HUES64 (cell line): ENCODE measurements at regions not wholly inside any gene's neighbourhood (a gene's known extent, or its start where the extent isn't known, plus 50 kb on each side); places are given as distances from the start of the nearest gene placed in this dataset.
A peak's percentile ranks its signal among the peaks of the same experiment; 100 is the strongest.
"Not testable (repeated sequence)": the region's sequence is repeated elsewhere in the genome, so short reads cannot be mapped to it uniquely, and the experiment has no call there.

Experiments used
- H3K27ac ChIP-seq: 2 replicates; pipeline ENCODE4 v1.7.0; 2013; ENCODE audit warnings: low read depth, low read length, inconsistent platforms
- H3K27me3 ChIP-seq: 2 replicates; pipeline ENCODE4 v1.6.1; 2013; ENCODE audit warnings: mild to moderate bottlenecking, low read length; ENCODE audit not compliant: insufficient read depth
- H3K36me3 ChIP-seq: 2 replicates; pipeline ENCODE4 v1.6.1; 2013; ENCODE audit warnings: mild to moderate bottlenecking, low read length; ENCODE audit not compliant: insufficient read depth
- H3K4me1 ChIP-seq: 2 replicates; pipeline ENCODE4 v1.6.1; 2013; ENCODE audit warnings: mild to moderate bottlenecking, low read length, moderate library complexity; ENCODE audit not compliant: insufficient read depth
- H3K4me3 ChIP-seq: 2 replicates; pipeline ENCODE4 v1.5.1; 2013; ENCODE audit warnings: mild to moderate bottlenecking, low read length, moderate library complexity
- H3K9ac ChIP-seq: 2 replicates; pipeline ENCODE4 v1.6.1; 2013; ENCODE audit warnings: mild to moderate bottlenecking, low read depth, low read length
- H3K9me3 ChIP-seq: 2 replicates; pipeline ENCODE4 v1.6.1; 2013; ENCODE audit warnings: low read depth, low read length; ENCODE audit not compliant: insufficient read depth
- WGBS: fragments of 150-250, 120-280 bp; methylation state at CpG from one replicate; pipeline ENCODE4 v1.1.7; 2013; ENCODE audit warnings: missing lambda C conversion rate; 5-methylcytosine and 5-hydroxymethylcytosine counted together

DNA sequence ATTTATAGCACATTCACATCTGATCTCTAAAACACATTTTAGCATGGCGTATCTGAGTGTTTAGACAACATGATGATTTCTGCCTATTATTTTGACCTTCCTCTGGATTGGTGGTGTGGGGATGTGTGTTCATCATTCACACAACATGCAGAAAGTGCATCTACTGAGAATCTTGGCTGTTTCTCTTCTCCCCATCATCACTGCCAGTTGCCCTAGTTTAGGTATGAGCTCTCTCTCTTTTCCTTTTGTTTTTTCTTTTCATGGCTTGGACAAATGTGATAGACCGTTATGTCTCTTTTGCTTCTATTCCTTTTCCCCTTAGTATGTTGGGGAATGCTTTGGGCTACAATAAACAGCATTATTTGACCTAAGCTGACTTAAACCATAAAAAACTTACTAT, 239.2 kb upstream of the FZD8 start:
- Histone ChIP-seq H3K9ac (no peak overlapping the region), H3K9me3 (no peaks in the 10 kb centered on the region), H3K27ac (no peak overlapping the region), H3K36me3 (no peaks in the 10 kb centered on the region), H3K4me3 (no peak overlapping the region), H3K4me1 (peaks cover 7% of the 10 kb centered on the region; the same call in 1 of the 2 replicates), H3K27me3 (no peaks in the 10 kb centered on the region)
- 100% methylated on average over 2 of the region's 2 CpGs for WGBS

DNA sequence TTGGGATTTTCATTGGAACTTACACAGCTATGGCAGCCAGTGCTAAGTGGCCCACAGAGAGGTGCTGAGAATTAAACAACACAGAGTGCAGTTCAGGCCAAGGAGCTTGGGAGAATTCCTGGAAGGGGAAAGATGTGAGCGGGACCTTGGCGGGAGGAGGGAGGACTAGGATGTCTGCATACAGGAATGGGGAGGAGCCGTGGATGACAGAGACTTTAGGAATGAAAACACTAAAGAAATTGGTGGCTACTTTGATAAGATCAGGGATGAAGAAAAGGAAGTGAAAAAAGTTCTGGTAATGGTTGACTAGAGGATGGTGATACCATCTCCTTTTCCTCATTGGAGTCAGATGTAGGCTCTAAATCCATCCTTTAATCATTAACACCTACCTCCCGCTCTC, 234.2 kb upstream of the FZD8 start:
- H3K36me3 ChIP-seq = no peaks in the 10 kb centered on the region
- H3K9ac ChIP-seq = no peak overlapping the region
- 56% methylated on average over 4 of the region's 4 CpGs for WGBS
- peaks cover 4% of the 10 kb centered on the region; the same call in 1 of the 2 replicates for H3K27me3 ChIP-seq
- no peak overlapping the region; the same call in 1 of the 2 replicates for H3K27ac ChIP-seq
- peaks cover 31% of the 10 kb centered on the region for H3K4me1 ChIP-seq
- no peak overlapping the region for H3K4me3 ChIP-seq
- H3K9me3 ChIP-seq = no peaks in the 10 kb centered on the region

- peak overlapping the region; percentile 64; the same call in 1 of the 2 replicates for H3K27ac ChIP-seq
- peaks cover 4% of the 10 kb centered on the region; the same call in 1 of the 2 replicates for H3K27me3 ChIP-seq
- no peak overlapping the region for H3K4me3 ChIP-seq
- H3K9me3 ChIP-seq = no peaks in the 10 kb centered on the region
- H3K4me1 ChIP-seq = peaks cover 31% of the 10 kb centered on the region
- no peak overlapping the region for H3K9ac ChIP-seq
- 29% methylated on average over 10 of the region's 10 CpGs for WGBS
- H3K36me3 ChIP-seq = no peaks in the 10 kb centered on the region
These were observed 233.1 kb upstream of the FZD8 start for GRCh38 chr10:35875016-35875676.

DNA sequence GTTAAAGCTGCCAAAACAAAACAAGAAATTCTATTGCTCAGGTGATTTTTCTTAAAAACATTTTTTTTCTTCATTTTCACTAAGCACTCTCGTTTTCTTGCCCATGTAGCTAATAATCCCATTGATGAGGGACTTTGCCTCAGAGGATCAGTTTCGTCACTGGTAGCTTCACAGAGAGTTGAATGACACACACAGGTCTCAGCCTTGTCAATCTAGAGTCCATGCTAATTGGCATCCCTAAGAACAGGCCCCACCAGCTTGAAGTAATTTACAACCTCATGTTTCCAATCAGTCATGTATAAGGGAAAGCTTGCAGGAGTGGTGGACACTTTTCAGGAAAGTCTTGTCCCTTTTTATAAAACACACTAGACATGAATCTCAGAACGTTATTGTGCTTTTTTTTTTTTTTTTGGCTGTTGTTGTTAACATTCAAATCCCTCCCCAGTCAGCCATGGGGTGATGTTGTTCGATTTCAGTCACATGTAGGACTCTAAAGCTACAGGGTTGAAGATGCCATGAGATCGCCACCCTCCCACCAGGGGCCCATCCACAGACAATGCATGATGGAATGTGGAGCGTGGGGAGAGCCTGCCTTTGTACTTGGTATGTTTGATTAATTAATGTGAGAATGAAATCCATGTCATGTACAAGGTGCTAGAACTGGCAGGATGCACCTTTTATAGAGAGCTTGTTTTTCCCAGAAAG, 232.4 kb upstream of the FZD8 start:
- no peaks in the 10 kb centered on the region for H3K9me3 ChIP-seq
- WGBS = 75% methylated on average over 5 of the region's 6 CpGs
- no peaks in the 10 kb centered on the region for H3K36me3 ChIP-seq
- peaks cover 31% of the 10 kb centered on the region for H3K4me1 ChIP-seq
- peaks cover 4% of the 10 kb centered on the region; the same call in 1 of the 2 replicates for H3K27me3 ChIP-seq
- no peak overlapping the region for H3K4me3 ChIP-seq
- H3K27ac ChIP-seq = peak overlapping the region; percentile 64; the same call in 1 of the 2 replicates
- no peak overlapping the region for H3K9ac ChIP-seq

- WGBS = 83% methylated on average over 6 of the region's 6 CpGs
- no peak overlapping the region for H3K9ac ChIP-seq
- no peaks in the 10 kb centered on the region for H3K36me3 ChIP-seq
- no peak overlapping the region for H3K4me3 ChIP-seq
- peaks cover 31% of the 10 kb centered on the region for H3K4me1 ChIP-seq
- no peaks in the 10 kb centered on the region for H3K9me3 ChIP-seq
- H3K27ac ChIP-seq = no peak overlapping the region
- H3K27me3 ChIP-seq = peaks cover 4% of the 10 kb centered on the region; the same call in 1 of the 2 replicates
These were observed 230.6 kb upstream of the FZD8 start for GRCh38 chr10:35872671-35873070.

DNA sequence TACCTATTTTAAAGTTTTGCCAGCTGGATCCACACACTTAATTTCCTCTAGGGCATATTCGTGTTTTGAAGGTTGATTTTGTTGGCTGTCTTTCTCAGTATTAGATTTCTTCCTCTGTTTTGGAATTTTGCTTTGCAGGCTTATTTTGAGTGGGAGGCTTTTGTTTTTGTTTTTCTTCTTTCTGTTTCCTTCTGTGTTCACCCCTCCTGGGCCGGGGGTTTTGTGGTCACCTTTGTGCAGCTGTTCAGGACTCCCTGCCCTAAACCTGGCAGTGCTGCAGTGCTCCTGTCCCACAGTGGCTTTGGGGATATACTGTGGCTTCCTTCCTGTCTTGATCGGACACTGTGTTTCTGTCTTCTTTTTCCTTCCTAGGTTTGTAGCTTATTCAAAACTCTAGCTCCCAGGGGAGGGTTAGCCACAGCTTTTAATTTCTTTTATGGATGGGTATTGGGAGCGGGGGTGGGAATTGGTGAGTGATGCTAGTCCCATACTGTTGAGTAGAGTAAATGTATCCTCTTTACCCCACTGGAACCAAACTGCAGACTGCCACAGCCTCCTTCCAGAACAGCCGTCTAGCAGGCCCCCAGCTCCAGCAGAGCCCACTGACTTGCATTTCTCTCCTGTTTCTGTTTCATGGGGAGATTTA, 228.7 kb upstream of the FZD8 start:
- Histone ChIP-seq H3K4me3 (no peak overlapping the region), H3K9me3 (no peaks in the 10 kb centered on the region), H3K9ac (no peak overlapping the region), H3K27me3 (peaks cover 4% of the 10 kb centered on the region; the same call in 1 of the 2 replicates), H3K4me1 (peaks cover 26% of the 10 kb centered on the region), H3K36me3 (no peaks in the 10 kb centered on the region), H3K27ac (no peak overlapping the region)
- WGBS = 84% methylated on average over 4 of the region's 5 CpGs

GRCh38 chr10:35858676-35859283, 216.7 kb upstream of the FZD8 start:
- not testable (repeated sequence) for H3K36me3 ChIP-seq, H3K4me1 ChIP-seq, H3K27ac ChIP-seq, H3K27me3 ChIP-seq, H3K9me3 ChIP-seq
- Histone ChIP-seq H3K9ac (peak overlapping the region; percentile 63; the same call in 1 of the 2 replicates), H3K4me3 (peak overlapping the region; percentile 55)
- WGBS = 17% methylated on average over 21 of the region's 25 CpGs

DNA sequence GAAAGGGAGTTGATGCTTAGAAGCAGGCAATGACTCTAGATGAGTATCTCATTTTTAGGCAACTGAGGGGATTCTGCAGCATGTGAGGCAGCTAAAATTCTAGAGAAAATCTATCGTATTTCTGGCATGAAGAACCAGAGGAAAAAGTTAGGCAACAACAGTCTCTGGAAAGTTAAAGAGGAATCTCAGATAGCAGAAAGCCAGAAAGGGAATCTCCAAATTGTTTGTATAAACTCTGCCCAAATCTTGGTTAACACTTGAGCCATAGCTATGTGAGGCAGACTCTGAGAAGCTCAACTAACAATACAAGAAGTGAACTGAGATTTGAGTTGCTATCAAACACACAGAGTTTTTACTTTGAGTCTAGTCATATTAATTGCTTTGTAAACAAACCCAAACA, 215.8 kb upstream of the FZD8 start:
- 95% methylated on average over 1 of the region's 1 CpG for WGBS
- H3K4me1 ChIP-seq = 0 out of 2 replicates have a peak, but pooled peaks cover 4% of the 10 kb centered on the region
- no peaks in the 10 kb centered on the region for H3K27me3 ChIP-seq
- no peak overlapping the region for H3K4me3 ChIP-seq
- no peak overlapping the region for H3K27ac ChIP-seq
- no peaks in the 10 kb centered on the region for H3K9me3 ChIP-seq
- H3K9ac ChIP-seq = no peak overlapping the region
- no peaks in the 10 kb centered on the region for H3K36me3 ChIP-seq

DNA sequence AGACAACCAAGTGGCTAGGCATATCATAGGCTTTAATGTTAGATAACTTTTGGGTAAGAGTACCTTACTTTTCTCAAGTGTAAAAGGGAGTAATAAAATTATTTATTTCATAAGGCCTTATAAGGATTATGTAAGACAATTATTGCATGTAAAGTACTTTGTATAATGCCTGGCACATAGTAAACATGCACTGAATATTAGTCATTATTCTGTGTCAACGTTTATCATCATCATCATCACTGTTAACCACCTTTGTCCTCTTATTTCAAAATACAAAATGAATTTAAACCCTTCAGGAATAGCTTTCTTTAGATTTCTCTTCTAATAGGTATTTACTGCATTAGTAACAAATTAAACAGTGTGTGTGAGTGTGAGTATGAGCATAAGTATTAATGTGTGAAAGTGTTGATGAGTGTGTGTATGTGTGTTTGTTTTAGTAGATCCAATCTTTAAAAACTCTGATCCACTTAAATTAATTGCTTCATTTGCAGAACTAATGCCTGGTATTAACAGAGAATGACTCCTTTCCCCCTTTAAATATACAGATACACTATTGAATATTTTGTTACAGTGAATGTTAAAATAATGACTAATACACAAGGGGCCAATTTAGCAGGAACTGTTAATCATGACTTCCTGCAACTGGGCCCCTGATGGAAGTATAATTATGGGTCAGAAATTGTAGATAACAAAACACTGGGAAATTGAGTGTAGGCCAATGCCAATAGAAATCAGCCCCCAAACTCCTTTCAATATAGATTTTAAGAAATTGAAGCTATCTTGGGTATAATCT, 213.3 kb upstream of the FZD8 start:
- H3K27ac ChIP-seq = no peak overlapping the region
- no peaks in the 10 kb centered on the region for H3K27me3 ChIP-seq
- no peak overlapping the region for H3K9ac ChIP-seq
- 91% methylated on average over 1 of the region's 1 CpG for WGBS
- H3K4me3 ChIP-seq = no peak overlapping the region
- H3K36me3 ChIP-seq = no peaks in the 10 kb centered on the region
- H3K9me3 ChIP-seq = no peaks in the 10 kb centered on the region
- 0 out of 2 replicates have a peak, but pooled peaks cover 4% of the 10 kb centered on the region for H3K4me1 ChIP-seq

DNA sequence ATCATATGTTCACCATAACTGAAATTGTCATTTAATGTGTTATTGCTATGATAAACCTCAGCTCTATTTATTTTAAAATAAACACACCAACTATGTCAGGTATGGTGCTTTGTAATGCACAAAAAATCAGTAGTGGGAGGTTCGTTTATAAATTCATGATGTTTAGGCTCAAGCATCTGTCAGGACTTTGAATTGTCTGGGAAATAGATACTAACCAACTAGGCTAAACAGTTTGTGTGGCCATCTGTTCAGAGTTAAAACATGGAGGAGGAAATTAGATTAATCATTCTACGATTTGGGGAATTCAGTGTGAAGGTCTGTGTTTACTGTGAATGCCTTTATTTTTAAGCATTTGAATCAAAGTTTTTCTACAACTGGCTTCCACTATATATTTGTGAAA, 212.6 kb upstream of the FZD8 start:
- no peak overlapping the region for H3K27ac ChIP-seq
- 91% methylated on average over 2 of the region's 2 CpGs for WGBS
- H3K4me1 ChIP-seq = peaks cover 6% of the 10 kb centered on the region; the same call in 1 of the 2 replicates

More for the DNA sequence above, 212.6 kb upstream of the FZD8 start:
- Histone ChIP-seq H3K4me3 (no peak overlapping the region), H3K9ac (no peak overlapping the region), H3K9me3 (no peaks in the 10 kb centered on the region), H3K36me3 (no peaks in the 10 kb centered on the region), H3K27me3 (no peaks in the 10 kb centered on the region)
